ENCODE measurements at regions not wholly inside any gene's neighbourhood (a gene's known extent, or its start where the extent isn't known, plus 50 kb on each side); places are given as distances from the start of the nearest gene placed in this dataset.

- Mint-ChIP-seq H3K27ac (no peak overlapping the region), H3K4me3 (no peak overlapping the region), H3K36me3 (ENCODE audit: low read depth) (no peaks in the 10 kb centered on the region), H3K4me1 (ENCODE audit: low read depth) (no peaks in the 10 kb centered on the region), H3K27me3 (peaks cover 4% of the 10 kb centered on the region), H3K9me3 (no peaks in the 10 kb centered on the region)
- CTCF ChIA-PET, result no interaction called here
- no peaks in the 10 kb centered on the region for H3K9me3 ChIP-seq (ENCODE audit: control insufficient read depth in 1 of 2, insufficient read depth in 1 of 2, low read length in 2 of 2)
- H3K27ac ChIP-seq (ENCODE audit: low read depth in 1 of 2, low read length in 2 of 2), result no peak overlapping the region
- intact Hi-C loops (cut with DNase I, micrococcal nuclease), result no loop called here
- ATAC-seq (ENCODE audit: poor library complexity), result no peak
- no peak for TF ChIP-seq CTCF (IDR thresholded peaks at IDR 0.05)
- peaks cover 0 to 3% of the 10 kb centered on the region in 2 experiments for H3K27me3 ChIP-seq (ENCODE audit: control insufficient read depth in 1 of 2, insufficient read depth in 2 of 2, low read length in 2 of 2)
- H3K4me1 ChIP-seq (ENCODE audit: insufficient read depth, low read length), result no peaks in the 10 kb centered on the region
- no peaks in the 10 kb centered on the region for H3K36me3 ChIP-seq (ENCODE audit: insufficient read depth, low read length)
- DNase-seq, result no peak
- H3K4me3 ChIP-seq (ENCODE audit: low read length), result no peak overlapping the region
- POLR2A ChIA-PET, result no interaction called here
Measured at GRCh38 chr6:21478883-21479539, 114.5 kb upstream of the SOX4 start.

- Mint-ChIP-seq H3K36me3 (ENCODE audit: low read depth) (no peaks in the 10 kb centered on the region), H3K27ac (no peak overlapping the region), H3K9me3 (no peaks in the 10 kb centered on the region), H3K4me1 (ENCODE audit: low read depth) (no peaks in the 10 kb centered on the region), H3K27me3 (no peaks in the 10 kb centered on the region), H3K4me3 (no peak overlapping the region)
- Histone ChIP-seq H3K27me3 (ENCODE audit: control insufficient read depth in 1 of 2, insufficient read depth in 2 of 2, low read length in 2 of 2) (no peaks in the 10 kb centered on the region), H3K36me3 (ENCODE audit: insufficient read depth, low read length) (no peaks in the 10 kb centered on the region), H3K9me3 (ENCODE audit: control insufficient read depth in 1 of 2, insufficient read depth in 1 of 2, low read length in 2 of 2) (no peaks in the 10 kb centered on the region), H3K4me3 (ENCODE audit: low read length) (no peak overlapping the region), H3K27ac (ENCODE audit: low read depth in 1 of 2, low read length in 2 of 2) (no peak overlapping the region), H3K4me1 (ENCODE audit: insufficient read depth, low read length) (no peaks in the 10 kb centered on the region)
- intact Hi-C loops (cut with DNase I, micrococcal nuclease), result no loop called here
- TF ChIP-seq CTCF (IDR thresholded peaks at IDR 0.05), result no peak
- DNase-seq (no peak), ATAC-seq (ENCODE audit: poor library complexity) (no peak)
- CTCF ChIA-PET, result no interaction called here
- POLR2A ChIA-PET, result no interaction called here
Measured at GRCh38 chr6:21486115-21486514, 107.4 kb upstream of the SOX4 start.

- Mint-ChIP-seq H3K4me1 (ENCODE audit: low read depth) (no peaks in the 10 kb centered on the region), H3K9me3 (no peaks in the 10 kb centered on the region)
Measured at GRCh38 chr6:21489826-21490225, 103.7 kb upstream of the SOX4 start.

More at GRCh38 chr6:21489826-21490225, 103.7 kb upstream of the SOX4 start:
- Histone ChIP-seq H3K36me3 (ENCODE audit: insufficient read depth, low read length) (no peaks in the 10 kb centered on the region), H3K4me3 (ENCODE audit: low read length) (no peak overlapping the region), H3K9me3 (ENCODE audit: control insufficient read depth in 1 of 2, insufficient read depth in 1 of 2, low read length in 2 of 2) (peaks cover 0 to 3% of the 10 kb centered on the region in 2 experiments), H3K27me3 (ENCODE audit: control insufficient read depth in 1 of 2, insufficient read depth in 2 of 2, low read length in 2 of 2) (no peaks in the 10 kb centered on the region), H3K27ac (ENCODE audit: low read depth in 1 of 2, low read length in 2 of 2) (no peak overlapping the region), H3K4me1 (ENCODE audit: insufficient read depth, low read length) (no peaks in the 10 kb centered on the region)
- POLR2A ChIA-PET, result no interaction called here
- intact Hi-C loops (cut with DNase I, micrococcal nuclease), result no loop called here
- no peaks in the 10 kb centered on the region for H3K36me3 Mint-ChIP-seq (ENCODE audit: low read depth)
- CTCF ChIA-PET, result no interaction called here
- ATAC-seq (ENCODE audit: poor library complexity), result no peak
- H3K4me3 Mint-ChIP-seq, result no peak overlapping the region
- TF ChIP-seq CTCF (IDR thresholded peaks at IDR 0.05), result no peak
- DNase-seq, result no peak
- H3K27ac Mint-ChIP-seq, result no peak overlapping the region
- no peaks in the 10 kb centered on the region for H3K27me3 Mint-ChIP-seq

Data from CD4-positive, alpha-beta T cell (primary cell).